Prostate gland (tissue), 2 donors: ENCODE measurements at regions not wholly inside any gene's neighbourhood (a gene's known extent, or its start where the extent isn't known, plus 50 kb on each side); places are given as distances from the start of the nearest gene placed in this dataset.

Experiments used
- POLR2A ChIP-seq: fragments of 450-650 bp; IDR thresholded peaks from one replicate; pipeline ENCODE4 v1.6.1; 2016; ENCODE audit warnings: antibody characterized with exemption, mild to moderate bottlenecking
- TF ChIP-seq, protein P1 (sequence below), 4 experiments: fragments of 200-600 bp in 2 of 4; fragments of 450-650 bp in 2 of 4; sonication (generic) in 2 of 4; IDR thresholded peaks; 1 replicate in 3 of 4; 2 replicates in 1 of 4; pipeline ENCODE4 v1.5.1; 2016 to 2019; ENCODE audit warnings: antibody characterized with exemption in 4 of 4, mild to moderate bottlenecking in 2 of 4, moderate library complexity in 2 of 4

DNA sequence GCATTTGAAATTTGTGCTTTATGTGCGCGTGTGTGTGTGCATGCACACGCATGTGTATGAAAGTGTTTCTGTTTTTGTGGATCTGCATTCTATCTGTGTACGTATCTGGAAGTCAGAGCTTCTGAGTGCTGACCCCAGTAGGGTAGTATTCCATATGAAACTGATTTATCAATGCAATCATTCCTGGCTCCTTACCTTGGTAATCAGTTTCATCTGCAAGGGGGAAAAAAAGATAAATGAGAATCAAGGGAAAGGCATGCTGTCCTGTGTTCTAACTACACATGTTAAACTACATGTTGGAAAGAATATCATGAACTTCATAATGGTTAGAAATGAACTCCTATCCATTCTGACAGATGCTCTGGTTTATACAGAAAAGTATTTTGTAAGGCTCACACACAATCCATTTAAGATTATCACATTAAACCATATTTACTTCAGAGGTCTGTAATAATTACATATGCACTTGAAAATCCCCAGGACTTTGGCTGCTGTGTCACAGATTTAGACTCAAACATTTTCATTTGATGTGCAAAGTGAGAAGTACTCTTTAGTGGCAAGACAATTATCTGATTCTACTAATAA is 276.1 kb upstream of the LMO3 start:
- TF ChIP-seq POLR2A, result no peak
- TF ChIP-seq, protein P1, sequence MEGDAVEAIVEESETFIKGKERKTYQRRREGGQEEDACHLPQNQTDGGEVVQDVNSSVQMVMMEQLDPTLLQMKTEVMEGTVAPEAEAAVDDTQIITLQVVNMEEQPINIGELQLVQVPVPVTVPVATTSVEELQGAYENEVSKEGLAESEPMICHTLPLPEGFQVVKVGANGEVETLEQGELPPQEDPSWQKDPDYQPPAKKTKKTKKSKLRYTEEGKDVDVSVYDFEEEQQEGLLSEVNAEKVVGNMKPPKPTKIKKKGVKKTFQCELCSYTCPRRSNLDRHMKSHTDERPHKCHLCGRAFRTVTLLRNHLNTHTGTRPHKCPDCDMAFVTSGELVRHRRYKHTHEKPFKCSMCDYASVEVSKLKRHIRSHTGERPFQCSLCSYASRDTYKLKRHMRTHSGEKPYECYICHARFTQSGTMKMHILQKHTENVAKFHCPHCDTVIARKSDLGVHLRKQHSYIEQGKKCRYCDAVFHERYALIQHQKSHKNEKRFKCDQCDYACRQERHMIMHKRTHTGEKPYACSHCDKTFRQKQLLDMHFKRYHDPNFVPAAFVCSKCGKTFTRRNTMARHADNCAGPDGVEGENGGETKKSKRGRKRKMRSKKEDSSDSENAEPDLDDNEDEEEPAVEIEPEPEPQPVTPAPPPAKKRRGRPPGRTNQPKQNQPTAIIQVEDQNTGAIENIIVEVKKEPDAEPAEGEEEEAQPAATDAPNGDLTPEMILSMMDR (IDR thresholded peaks at IDR 0.05), result no peak
